Fibroblast of the aortic adventitia (primary cell): ENCODE measurements at regions not wholly inside any gene's neighbourhood (a gene's known extent, or its start where the extent isn't known, plus 50 kb on each side); places are given as distances from the start of the nearest gene placed in this dataset.

Source experiments
- DNase-seq: peaks from one replicate; pipeline ENCODE4 v3.0.0-alpha.2; 2010; ENCODE audit warnings: low read depth
- H3K4me3 ChIP-seq: 2 replicates; pipeline ENCODE4 v1.5.1; 2011; ENCODE audit warnings: low read depth, mild to moderate bottlenecking, control low read depth, low read length, moderate library complexity
- CTCF ChIP-seq: IDR thresholded peaks from 2 replicates; pipeline ENCODE4 v1.5.1; 2011; ENCODE audit warnings: mild to moderate bottlenecking, low read length, control low read depth, inconsistent platforms; ENCODE audit not compliant: insufficient read depth

- no peak for DNase-seq
- no peak for TF ChIP-seq CTCF
Observed at GRCh38 chr6:14711704-14712379, 534.0 kb upstream of the JARID2 start.

DNA sequence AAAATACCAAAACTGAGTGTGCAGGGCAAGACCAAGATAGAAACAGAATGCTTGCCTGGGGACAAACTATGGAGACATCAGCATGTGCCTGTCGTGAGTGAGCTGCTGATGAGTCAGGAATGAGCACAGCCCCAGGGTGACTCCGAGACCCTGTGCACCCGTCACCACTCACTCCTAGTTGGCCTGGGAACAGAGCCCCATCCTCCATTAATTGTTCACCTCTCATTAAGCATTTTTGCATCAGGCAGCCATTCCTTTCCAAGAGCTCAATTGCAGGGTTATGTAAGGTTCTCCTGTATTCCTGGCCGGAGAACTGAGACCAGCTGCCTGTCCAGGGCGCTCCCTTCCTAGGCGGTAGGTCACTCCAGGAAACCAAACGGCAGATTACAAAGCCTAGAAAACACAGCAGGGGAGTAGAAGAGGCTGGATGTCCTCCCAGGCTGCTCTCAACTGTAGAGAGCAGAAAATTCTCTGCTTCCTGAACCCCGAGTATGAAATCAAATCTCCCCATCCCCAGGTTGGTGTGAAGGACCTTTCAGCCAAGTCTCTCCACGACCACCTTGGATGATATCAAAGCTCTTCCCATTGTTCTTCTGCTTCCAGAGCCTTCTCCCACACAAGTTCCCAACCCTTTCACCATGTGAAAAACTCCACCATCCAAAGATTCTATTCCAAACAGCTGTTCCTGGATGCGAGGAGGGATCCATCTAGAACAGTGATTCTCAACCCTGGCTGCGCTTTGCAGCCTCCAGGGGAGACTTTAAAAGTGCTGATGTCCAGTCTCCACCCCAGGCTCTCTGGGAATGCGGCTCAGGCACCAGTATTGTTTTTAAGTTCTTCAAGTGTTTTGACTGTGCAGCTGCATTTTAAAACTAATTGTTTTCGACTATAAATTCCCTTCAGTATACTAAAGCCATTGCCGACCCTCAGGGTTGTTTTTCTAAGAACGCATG lies 532.6 kb upstream of the JARID2 start:
- no peak overlapping the region for H3K4me3 ChIP-seq
- TF ChIP-seq CTCF, result no peak
- peak; percentile 87 for DNase-seq

More at GRCh38 chr6:14711704-14712379, 534.0 kb upstream of the JARID2 start:
- no peak overlapping the region for H3K4me3 ChIP-seq

DNA sequence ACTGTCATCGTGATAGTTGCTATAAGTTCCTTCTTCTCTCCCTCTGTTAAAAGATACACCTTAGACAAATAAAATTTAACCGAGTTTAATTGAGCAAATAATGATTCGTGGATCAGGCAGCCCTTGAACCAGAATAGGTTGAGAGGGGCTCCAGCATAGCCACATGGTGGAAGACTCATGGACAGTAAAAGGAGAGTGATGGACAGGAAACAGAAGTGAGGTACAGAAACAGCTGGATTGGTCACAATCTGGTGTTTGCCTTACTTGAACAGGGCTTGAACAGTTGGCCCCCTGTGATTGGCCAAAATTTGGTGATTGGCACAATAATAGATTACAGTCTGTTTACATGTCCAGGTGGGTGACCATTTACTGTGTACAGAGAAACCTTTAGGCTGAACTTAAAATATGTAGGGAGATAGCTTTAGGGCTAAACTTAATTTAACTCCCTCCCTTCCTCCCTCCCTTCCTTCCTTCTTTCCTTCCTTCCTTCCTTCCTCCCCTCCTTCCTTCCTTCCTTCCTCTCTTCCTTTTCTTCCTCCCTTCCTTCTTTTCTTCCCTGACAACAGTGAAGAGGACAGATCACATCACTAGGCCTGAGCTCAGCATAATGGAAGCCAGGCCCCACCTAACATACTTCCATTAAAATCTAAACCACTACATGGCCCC lies 531.8 kb upstream of the JARID2 start:
- DNase-seq, result no peak
- no peak overlapping the region for H3K4me3 ChIP-seq
- no peak for TF ChIP-seq CTCF

DNA sequence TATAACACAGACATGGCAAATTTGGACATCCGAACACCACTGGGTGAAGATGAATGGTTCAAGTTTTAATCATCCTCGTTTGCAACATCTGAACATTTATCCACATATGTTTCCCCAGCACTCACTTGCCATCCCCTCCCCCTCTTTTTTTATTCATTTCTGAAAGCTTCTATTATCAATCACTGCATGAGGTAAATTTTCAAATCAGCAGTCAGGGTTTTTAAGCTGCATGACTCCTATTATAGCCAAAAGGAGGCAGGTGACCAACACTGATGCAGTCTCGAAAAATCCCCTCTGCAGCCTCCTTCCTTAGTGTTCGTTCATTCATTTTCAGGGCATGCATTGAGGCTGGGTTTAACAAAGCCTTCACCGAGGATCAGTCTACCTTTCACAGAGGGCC lies 530.8 kb upstream of the JARID2 start:
- DNase-seq, result no peak

GRCh38 chr6:14716499-14717146 lies 529.2 kb upstream of the JARID2 start:
- DNase-seq, result no peak
- no peak overlapping the region for H3K4me3 ChIP-seq
- no peak for TF ChIP-seq CTCF

More for the DNA sequence above, 530.8 kb upstream of the JARID2 start:
- H3K4me3 ChIP-seq, result no peak overlapping the region
- TF ChIP-seq CTCF, result no peak

- no peak for TF ChIP-seq CTCF
- no peak for DNase-seq
- no peak overlapping the region for H3K4me3 ChIP-seq
Observed at GRCh38 chr6:14717307-14717706, 528.6 kb upstream of the JARID2 start.
